ENCODE measurements at regions not wholly inside any gene's neighbourhood (a gene's known extent, or its start where the extent isn't known, plus 50 kb on each side); places are given as distances from the start of the nearest gene placed in this dataset.

- TF ChIP-seq CTCF (IDR thresholded peaks at IDR 0.05; ENCODE audit: insufficient read depth, low read length, poor library complexity, severe bottlenecking) (no peak), EZH2phosphoT487 (conservative IDR thresholded peaks at IDR 0.05; ENCODE audit: low read length) (no peak)
Measured at GRCh38 chr2:225948903-225949302, 549.4 kb downstream of the NYAP2 start.
